Hepatocyte (in vitro differentiated cells): ENCODE measurements at regions not wholly inside any gene's neighbourhood (a gene's known extent, or its start where the extent isn't known, plus 50 kb on each side); places are given as distances from the start of the nearest gene placed in this dataset.

ENCODE experiments used
- CTCF ChIP-seq: fragments of 200-600 bp; sonication (generic); IDR thresholded peaks from 2 replicates; pipeline ENCODE4 v1.5.1; 2016; ENCODE audit warnings: antibody characterized with exemption, mild to moderate bottlenecking; ENCODE audit not compliant: poor library complexity
- EZH2 ChIP-seq: fragments of 200-600 bp; sonication (generic); IDR thresholded peaks from 2 replicates; pipeline ENCODE4 v1.6.1; 2016; ENCODE audit warnings: antibody characterized with exemption, mild to moderate bottlenecking, borderline replicate concordance
- EZH2phosphoT487 ChIP-seq: fragments of 200-600 bp; sonication (generic); IDR thresholded peaks from one replicate; pipeline ENCODE4 v1.6.1; 2018; ENCODE audit warnings: antibody characterized with exemption, mild to moderate bottlenecking, low read depth, moderate library complexity; ENCODE audit not compliant: unreplicated experiment, severe bottlenecking

GRCh38 chr1:38560457-38560856, 299.1 kb downstream of the RRAGC start:
- no peak for TF ChIP-seq CTCF
- no peak for TF ChIP-seq EZH2
- no peak for TF ChIP-seq EZH2phosphoT487
